ENCODE measurements at regions not wholly inside any gene's neighbourhood (a gene's known extent, or its start where the extent isn't known, plus 50 kb on each side); places are given as distances from the start of the nearest gene placed in this dataset.

GRCh38 chr2:14263053-14263452, 369.5 kb upstream of the LRATD1 start:
- no peak overlapping the region for H3K4me3 Mint-ChIP-seq
- no peak overlapping the region for H3K27ac Mint-ChIP-seq
- H3K27me3 Mint-ChIP-seq (ENCODE audit: low read depth): no peaks in the 10 kb centered on the region
- H3K9me3 Mint-ChIP-seq: peaks cover 5% of the 10 kb centered on the region; the same call in 1 of the 2 replicates
- TF ChIP-seq MXD4 (CRISPR knock-in tag; IDR thresholded peaks at IDR 0.05; ENCODE audit: borderline replicate concordance) (no peak), ZNF317 (CRISPR knock-in tag; IDR thresholded peaks at IDR 0.05; ENCODE audit: borderline replicate concordance, low read depth) (no peak), SMAD3 (CRISPR knock-in tag; IDR thresholded peaks at IDR 0.05; ENCODE audit: borderline replicate concordance) (no peak), ZNF121 (CRISPR knock-in tag; IDR thresholded peaks at IDR 0.05) (no peak), ZBTB21 (CRISPR knock-in tag; IDR thresholded peaks at IDR 0.05; ENCODE audit: borderline replicate concordance) (no peak), PRRX2 (CRISPR knock-in tag; IDR thresholded peaks at IDR 0.05) (no peak), ZNF232 (CRISPR knock-in tag; IDR thresholded peaks at IDR 0.05) (no peak), EMX1 (CRISPR knock-in tag; IDR thresholded peaks at IDR 0.05) (no peak)
- TF ChIP-seq, protein P1, sequence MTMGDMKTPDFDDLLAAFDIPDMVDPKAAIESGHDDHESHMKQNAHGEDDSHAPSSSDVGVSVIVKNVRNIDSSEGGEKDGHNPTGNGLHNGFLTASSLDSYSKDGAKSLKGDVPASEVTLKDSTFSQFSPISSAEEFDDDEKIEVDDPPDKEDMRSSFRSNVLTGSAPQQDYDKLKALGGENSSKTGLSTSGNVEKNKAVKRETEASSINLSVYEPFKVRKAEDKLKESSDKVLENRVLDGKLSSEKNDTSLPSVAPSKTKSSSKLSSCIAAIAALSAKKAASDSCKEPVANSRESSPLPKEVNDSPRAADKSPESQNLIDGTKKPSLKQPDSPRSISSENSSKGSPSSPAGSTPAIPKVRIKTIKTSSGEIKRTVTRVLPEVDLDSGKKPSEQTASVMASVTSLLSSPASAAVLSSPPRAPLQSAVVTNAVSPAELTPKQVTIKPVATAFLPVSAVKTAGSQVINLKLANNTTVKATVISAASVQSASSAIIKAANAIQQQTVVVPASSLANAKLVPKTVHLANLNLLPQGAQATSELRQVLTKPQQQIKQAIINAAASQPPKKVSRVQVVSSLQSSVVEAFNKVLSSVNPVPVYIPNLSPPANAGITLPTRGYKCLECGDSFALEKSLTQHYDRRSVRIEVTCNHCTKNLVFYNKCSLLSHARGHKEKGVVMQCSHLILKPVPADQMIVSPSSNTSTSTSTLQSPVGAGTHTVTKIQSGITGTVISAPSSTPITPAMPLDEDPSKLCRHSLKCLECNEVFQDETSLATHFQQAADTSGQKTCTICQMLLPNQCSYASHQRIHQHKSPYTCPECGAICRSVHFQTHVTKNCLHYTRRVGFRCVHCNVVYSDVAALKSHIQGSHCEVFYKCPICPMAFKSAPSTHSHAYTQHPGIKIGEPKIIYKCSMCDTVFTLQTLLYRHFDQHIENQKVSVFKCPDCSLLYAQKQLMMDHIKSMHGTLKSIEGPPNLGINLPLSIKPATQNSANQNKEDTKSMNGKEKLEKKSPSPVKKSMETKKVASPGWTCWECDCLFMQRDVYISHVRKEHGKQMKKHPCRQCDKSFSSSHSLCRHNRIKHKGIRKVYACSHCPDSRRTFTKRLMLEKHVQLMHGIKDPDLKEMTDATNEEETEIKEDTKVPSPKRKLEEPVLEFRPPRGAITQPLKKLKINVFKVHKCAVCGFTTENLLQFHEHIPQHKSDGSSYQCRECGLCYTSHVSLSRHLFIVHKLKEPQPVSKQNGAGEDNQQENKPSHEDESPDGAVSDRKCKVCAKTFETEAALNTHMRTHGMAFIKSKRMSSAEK (CRISPR knock-in tag; IDR thresholded peaks at IDR 0.05; ENCODE audit: borderline replicate concordance): no peak
- DNase-seq (ENCODE audit: low spot score) (no peak), ATAC-seq (no peak)
- no peaks in the 10 kb centered on the region for H3K36me3 Mint-ChIP-seq
- ChIA-PET CTCF (no interaction called here), POLR2A (no interaction called here)
- H3K4me1 Mint-ChIP-seq: peaks cover 4% of the 10 kb centered on the region

- CTCF ChIA-PET: no interaction called here
- H3K4me3 Mint-ChIP-seq: no peak overlapping the region
Measured at GRCh38 chr2:14270036-14270582, 362.4 kb upstream of the LRATD1 start.

DNA sequence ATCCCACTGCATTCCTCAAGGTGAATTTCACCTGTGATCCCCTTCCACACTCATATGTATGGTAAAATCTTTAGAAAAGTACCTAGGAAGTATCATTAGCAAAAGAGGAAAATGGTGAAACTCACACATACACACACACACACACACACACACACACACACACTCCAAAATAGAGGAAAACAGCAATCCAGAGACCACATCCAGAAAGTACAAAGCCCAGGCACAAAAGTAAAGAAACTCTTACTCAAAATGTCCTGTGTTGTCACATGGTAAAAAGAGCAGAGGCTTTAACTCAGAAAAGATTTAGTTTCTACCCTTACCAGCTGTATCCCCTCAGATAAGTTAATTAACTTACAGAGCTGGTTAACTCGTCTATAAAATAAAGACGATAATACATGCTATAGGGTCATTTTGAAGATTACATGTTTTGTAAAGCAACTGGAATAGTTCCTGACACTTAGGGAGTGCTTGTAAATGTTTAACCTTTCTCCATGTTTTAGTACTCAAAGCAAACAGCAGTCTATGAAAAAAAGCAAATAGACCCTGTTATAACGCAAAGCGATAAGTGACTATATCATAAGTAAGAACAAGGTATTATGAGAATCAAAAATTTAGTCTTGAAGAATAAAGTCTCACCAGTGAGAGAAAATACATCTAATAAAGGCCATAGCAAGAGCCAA, 360.0 kb upstream of the LRATD1 start:
- H3K4me1 Mint-ChIP-seq: no peaks in the 10 kb centered on the region
- no peak for DNase-seq (ENCODE audit: low spot score)
- no peaks in the 10 kb centered on the region; the same call in 1 of the 2 replicates for H3K27me3 Mint-ChIP-seq (ENCODE audit: low read depth)
- H3K9me3 Mint-ChIP-seq: peaks cover 32% of the 10 kb centered on the region
- TF ChIP-seq ZNF396 (CRISPR knock-in tag; IDR thresholded peaks at IDR 0.05; ENCODE audit: borderline replicate concordance): no peak
- no peak for TF ChIP-seq GRHL2 (CRISPR knock-in tag; IDR thresholded peaks at IDR 0.05; ENCODE audit: insufficient replicate concordance, severe bottlenecking)
- TF ChIP-seq GTF2I (CRISPR knock-in tag; conservative IDR thresholded peaks at IDR 0.05): no peak
- no peak for TF ChIP-seq SMAD4 (CRISPR knock-in tag; IDR thresholded peaks at IDR 0.05)
- TF ChIP-seq, protein P2, sequence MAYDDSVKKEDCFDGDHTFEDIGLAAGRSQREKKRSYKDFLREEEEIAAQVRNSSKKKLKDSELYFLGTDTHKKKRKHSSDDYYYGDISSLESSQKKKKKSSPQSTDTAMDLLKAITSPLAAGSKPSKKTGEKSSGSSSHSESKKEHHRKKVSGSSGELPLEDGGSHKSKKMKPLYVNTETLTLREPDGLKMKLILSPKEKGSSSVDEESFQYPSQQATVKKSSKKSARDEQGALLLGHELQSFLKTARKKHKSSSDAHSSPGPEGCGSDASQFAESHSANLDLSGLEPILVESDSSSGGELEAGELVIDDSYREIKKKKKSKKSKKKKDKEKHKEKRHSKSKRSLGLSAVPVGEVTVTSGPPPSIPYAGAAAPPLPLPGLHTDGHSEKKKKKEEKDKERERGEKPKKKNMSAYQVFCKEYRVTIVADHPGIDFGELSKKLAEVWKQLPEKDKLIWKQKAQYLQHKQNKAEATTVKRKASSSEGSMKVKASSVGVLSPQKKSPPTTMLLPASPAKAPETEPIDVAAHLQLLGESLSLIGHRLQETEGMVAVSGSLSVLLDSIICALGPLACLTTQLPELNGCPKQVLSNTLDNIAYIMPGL (CRISPR knock-in tag; IDR thresholded peaks at IDR 0.05): no peak
- TF ChIP-seq, protein P3, sequence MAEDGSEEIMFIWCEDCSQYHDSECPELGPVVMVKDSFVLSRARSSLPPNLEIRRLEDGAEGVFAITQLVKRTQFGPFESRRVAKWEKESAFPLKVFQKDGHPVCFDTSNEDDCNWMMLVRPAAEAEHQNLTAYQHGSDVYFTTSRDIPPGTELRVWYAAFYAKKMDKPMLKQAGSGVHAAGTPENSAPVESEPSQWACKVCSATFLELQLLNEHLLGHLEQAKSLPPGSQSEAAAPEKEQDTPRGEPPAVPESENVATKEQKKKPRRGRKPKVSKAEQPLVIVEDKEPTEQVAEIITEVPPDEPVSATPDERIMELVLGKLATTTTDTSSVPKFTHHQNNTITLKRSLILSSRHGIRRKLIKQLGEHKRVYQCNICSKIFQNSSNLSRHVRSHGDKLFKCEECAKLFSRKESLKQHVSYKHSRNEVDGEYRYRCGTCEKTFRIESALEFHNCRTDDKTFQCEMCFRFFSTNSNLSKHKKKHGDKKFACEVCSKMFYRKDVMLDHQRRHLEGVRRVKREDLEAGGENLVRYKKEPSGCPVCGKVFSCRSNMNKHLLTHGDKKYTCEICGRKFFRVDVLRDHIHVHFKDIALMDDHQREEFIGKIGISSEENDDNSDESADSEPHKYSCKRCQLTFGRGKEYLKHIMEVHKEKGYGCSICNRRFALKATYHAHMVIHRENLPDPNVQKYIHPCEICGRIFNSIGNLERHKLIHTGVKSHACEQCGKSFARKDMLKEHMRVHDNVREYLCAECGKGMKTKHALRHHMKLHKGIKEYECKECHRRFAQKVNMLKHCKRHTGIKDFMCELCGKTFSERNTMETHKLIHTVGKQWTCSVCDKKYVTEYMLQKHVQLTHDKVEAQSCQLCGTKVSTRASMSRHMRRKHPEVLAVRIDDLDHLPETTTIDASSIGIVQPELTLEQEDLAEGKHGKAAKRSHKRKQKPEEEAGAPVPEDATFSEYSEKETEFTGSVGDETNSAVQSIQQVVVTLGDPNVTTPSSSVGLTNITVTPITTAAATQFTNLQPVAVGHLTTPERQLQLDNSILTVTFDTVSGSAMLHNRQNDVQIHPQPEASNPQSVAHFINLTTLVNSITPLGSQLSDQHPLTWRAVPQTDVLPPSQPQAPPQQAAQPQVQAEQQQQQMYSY (CRISPR knock-in tag; IDR thresholded peaks at IDR 0.05): no peak
- H3K4me3 Mint-ChIP-seq: no peak overlapping the region
- ChIA-PET POLR2A (no interaction called here), CTCF (no interaction called here)
- no peak overlapping the region for H3K27ac Mint-ChIP-seq
- H3K36me3 Mint-ChIP-seq: peaks cover 21% of the 10 kb centered on the region
- ATAC-seq: no peak

More at GRCh38 chr2:14270036-14270582, 362.4 kb upstream of the LRATD1 start:
- H3K4me1 Mint-ChIP-seq: no peaks in the 10 kb centered on the region
- H3K27ac Mint-ChIP-seq: no peak overlapping the region
- H3K9me3 Mint-ChIP-seq: peaks cover 26% of the 10 kb centered on the region
- peaks cover 21% of the 10 kb centered on the region for H3K36me3 Mint-ChIP-seq
- no peak for TF ChIP-seq RELA (CRISPR knock-in tag; IDR thresholded peaks at IDR 0.05; ENCODE audit: borderline replicate concordance)
- no peak for TF ChIP-seq MYBL2 (CRISPR knock-in tag; IDR thresholded peaks at IDR 0.05)
- TF ChIP-seq TEAD4 (CRISPR knock-in tag; IDR thresholded peaks at IDR 0.05): no peak
- no peak for TF ChIP-seq FOXK1 (CRISPR knock-in tag; IDR thresholded peaks at IDR 0.05)
- no peak for TF ChIP-seq TEAD1 (CRISPR knock-in tag; IDR thresholded peaks at IDR 0.05)
- no peak for TF ChIP-seq ATF3 (CRISPR knock-in tag; conservative IDR thresholded peaks at IDR 0.05)
- no peak for TF ChIP-seq E2F5 (CRISPR knock-in tag; IDR thresholded peaks at IDR 0.05)
- TF ChIP-seq EMX1 (CRISPR knock-in tag; IDR thresholded peaks at IDR 0.05): no peak
- no peaks in the 10 kb centered on the region; the same call in 1 of the 2 replicates for H3K27me3 Mint-ChIP-seq (ENCODE audit: low read depth)
- DNase-seq (ENCODE audit: low spot score) (no peak), ATAC-seq (no peak)
- POLR2A ChIA-PET: no interaction called here

All from WTC11 (cell line).